ENCODE measurements at regions not wholly inside any gene's neighbourhood (a gene's known extent, or its start where the extent isn't known, plus 50 kb on each side); places are given as distances from the start of the nearest gene placed in this dataset.

- Histone ChIP-seq H3K23ac (ENCODE audit: insufficient read length, low read depth, low read length) (no peak overlapping the region), H3K56ac (ENCODE audit: insufficient read length, low read depth, low read length) (no peak overlapping the region), H4K20me1 (ENCODE audit: control insufficient read depth, insufficient read depth, insufficient read length) (no peaks in the 10 kb centered on the region), H3K14ac (ENCODE audit: insufficient read depth, low read length) (no peak overlapping the region), H2BK5ac (ENCODE audit: insufficient read length, low read length) (no peak overlapping the region), H3T11ph (ENCODE audit: low read length) (no peak overlapping the region), H3K23me2 (ENCODE audit: insufficient read length, low read depth, low read length, poor library complexity, severe bottlenecking) (no peaks in the 10 kb centered on the region), H3K79me2 (ENCODE audit: insufficient read depth, low read length) (no peaks in the 10 kb centered on the region), H2BK120ac (ENCODE audit: low read depth, low read length, poor library complexity, severe bottlenecking) (no peak overlapping the region), H4K5ac (ENCODE audit: insufficient read length, low read depth, low read length) (no peak overlapping the region), H4K91ac (ENCODE audit: insufficient read length, low read depth, low read length) (no peak overlapping the region), H3K27me3 (ENCODE audit: insufficient read depth, low read length) (no peaks in the 10 kb centered on the region), H3K9ac (ENCODE audit: extremely low read depth, insufficient read length, low read length) (no peak overlapping the region), H2BK15ac (ENCODE audit: low read depth, low read length) (no peak overlapping the region), H4K8ac (replicated peaks; ENCODE audit: insufficient read length, low read depth, low read length) (no peak overlapping the region), H3K18ac (ENCODE audit: insufficient read length, low read depth, low read length) (no peak overlapping the region), H3K4ac (ENCODE audit: low read depth, low read length) (no peak overlapping the region), H2AK5ac (ENCODE audit: insufficient read length, low read length) (no peak overlapping the region), H2BK20ac (ENCODE audit: low read depth, low read length, poor library complexity, severe bottlenecking) (no peak overlapping the region), H3K4me1 (ENCODE audit: insufficient read depth, low read length) (no peaks in the 10 kb centered on the region; the same call in 1 of the 2 replicates), H3K4me2 (ENCODE audit: insufficient read depth, insufficient read length, low read length) (no peak overlapping the region), H3K9me3 (ENCODE audit: control insufficient read depth, low read depth, low read length) (no peaks in the 10 kb centered on the region), H2BK12ac (ENCODE audit: insufficient read length, low read depth, low read length) (no peak overlapping the region), H3K27ac (ENCODE audit: insufficient read length, low read depth, low read length) (no peak overlapping the region), H3K79me1 (ENCODE audit: insufficient read depth, low read depth, low read length, poor library complexity, severe bottlenecking) (no peaks in the 10 kb centered on the region), H2AFZ (ENCODE audit: low read length) (no peak overlapping the region)
- WGBS (ENCODE audit: extremely low coverage, insufficient read length, low lambda C conversion rate) = no CpG with 5 or more reads among the region's 1 CpG
- no peak for TF ChIP-seq CTCF (conservative IDR thresholded peaks at IDR 0.05)
- no peak overlapping the region for H3K4me3 Mint-ChIP-seq
- no peak overlapping the region for H3K27ac Mint-ChIP-seq
- peaks cover 9 to 14% of the 10 kb centered on the region in 2 experiments; a peak in 3 of 4 replicates for H3K4me1 Mint-ChIP-seq
- no peaks in the 10 kb centered on the region for H3K36me3 Mint-ChIP-seq (ENCODE audit: insufficient read depth in 1 of 3, low read depth in 3 of 3)
- no peaks in the 10 kb centered on the region for H3K9me3 Mint-ChIP-seq
- H3K27me3 Mint-ChIP-seq (ENCODE audit: low read depth) = no peaks in the 10 kb centered on the region
- no peak for DNase-seq
These were observed 102.9 kb downstream of the EDN1 start for GRCh38 chr6:12393100-12393499.

Measured in H9 (cell line).